Astrocyte of the cerebellum (primary cell): ENCODE measurements at regions not wholly inside any gene's neighbourhood (a gene's known extent, or its start where the extent isn't known, plus 50 kb on each side); places are given as distances from the start of the nearest gene placed in this dataset.

Experiments
- DNase-seq: peaks from one replicate; pipeline ENCODE4 v3.0.0-alpha.2; 2011; ENCODE audit warnings: low read depth
- H3K4me3 ChIP-seq: 2 replicates; pipeline ENCODE4 v1.5.1; 2011; ENCODE audit warnings: mild to moderate bottlenecking, low read depth, low read length, moderate library complexity
- in situ Hi-C: cut with HindIII; loops from 2 replicates; pipeline ENCODE4 v1.10.0; 2017; ENCODE audit warnings: low sequenced_read_pairs
- TF ChIP-seq, protein P1 (sequence below): IDR thresholded peaks from 2 replicates; pipeline ENCODE4 v1.5.1; 2012; ENCODE audit warnings: low read length, low read depth, moderate library complexity, mild to moderate bottlenecking; ENCODE audit errors: missing control alignments

DNA sequence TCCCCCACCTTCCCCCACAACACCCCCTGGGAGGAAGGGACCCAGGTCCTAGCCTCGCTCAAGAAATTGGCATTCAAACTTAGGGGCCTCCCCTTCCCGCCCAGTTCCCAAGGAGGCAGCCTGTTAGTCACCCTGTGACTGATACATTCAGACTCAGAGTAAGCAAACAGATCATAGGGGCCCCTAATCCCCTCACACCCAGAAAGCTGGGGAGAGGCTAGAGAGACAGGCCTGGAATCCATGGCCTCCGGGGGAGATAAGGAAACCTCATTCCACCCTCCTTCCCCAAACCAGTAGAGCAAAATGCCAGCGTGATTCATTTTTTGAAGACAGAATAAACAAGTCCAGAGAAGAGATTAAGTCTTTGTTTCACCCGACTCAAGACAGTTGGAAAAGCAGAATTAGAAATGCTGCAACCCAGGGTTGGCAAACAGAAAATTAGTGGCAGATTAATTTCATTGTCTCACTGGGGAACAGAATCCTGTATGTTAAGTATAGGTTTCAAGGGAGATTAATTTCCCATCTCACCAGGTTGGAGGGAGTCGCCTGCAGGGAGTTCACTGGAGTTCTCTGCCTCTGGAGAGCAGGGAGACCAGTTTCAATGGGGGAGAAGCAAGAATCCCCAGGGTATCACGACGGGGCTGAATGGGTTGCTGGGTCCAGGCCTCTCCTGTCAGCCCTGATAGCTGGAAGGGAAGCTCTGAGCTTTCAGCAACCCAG is 268.3 kb downstream of the UACA start:
- TF ChIP-seq, protein P1, sequence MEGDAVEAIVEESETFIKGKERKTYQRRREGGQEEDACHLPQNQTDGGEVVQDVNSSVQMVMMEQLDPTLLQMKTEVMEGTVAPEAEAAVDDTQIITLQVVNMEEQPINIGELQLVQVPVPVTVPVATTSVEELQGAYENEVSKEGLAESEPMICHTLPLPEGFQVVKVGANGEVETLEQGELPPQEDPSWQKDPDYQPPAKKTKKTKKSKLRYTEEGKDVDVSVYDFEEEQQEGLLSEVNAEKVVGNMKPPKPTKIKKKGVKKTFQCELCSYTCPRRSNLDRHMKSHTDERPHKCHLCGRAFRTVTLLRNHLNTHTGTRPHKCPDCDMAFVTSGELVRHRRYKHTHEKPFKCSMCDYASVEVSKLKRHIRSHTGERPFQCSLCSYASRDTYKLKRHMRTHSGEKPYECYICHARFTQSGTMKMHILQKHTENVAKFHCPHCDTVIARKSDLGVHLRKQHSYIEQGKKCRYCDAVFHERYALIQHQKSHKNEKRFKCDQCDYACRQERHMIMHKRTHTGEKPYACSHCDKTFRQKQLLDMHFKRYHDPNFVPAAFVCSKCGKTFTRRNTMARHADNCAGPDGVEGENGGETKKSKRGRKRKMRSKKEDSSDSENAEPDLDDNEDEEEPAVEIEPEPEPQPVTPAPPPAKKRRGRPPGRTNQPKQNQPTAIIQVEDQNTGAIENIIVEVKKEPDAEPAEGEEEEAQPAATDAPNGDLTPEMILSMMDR: no peak
- H3K4me3 ChIP-seq: no peak overlapping the region
- in situ Hi-C loops: no loop called here
- DNase-seq: no peak

DNA sequence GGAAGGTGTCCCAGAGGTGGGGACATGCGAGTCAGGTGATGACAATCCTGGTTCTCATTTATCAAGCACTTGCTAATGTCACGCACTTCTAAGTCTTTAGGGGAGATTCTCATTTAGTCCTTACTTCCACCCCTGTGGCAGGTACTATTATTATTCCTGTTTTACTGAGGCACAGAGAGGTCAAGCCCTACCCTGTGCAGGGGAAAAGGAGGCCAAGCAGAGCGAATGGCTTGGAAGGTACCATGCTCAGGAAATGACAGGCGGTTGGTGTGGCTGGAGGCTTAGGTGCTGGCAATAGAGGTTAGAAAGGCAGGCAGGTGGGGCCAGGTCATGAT is 268.9 kb downstream of the UACA start:
- no peak overlapping the region for H3K4me3 ChIP-seq
- in situ Hi-C loops: no loop called here
- TF ChIP-seq, protein P1: no peak
- no peak for DNase-seq

DNA sequence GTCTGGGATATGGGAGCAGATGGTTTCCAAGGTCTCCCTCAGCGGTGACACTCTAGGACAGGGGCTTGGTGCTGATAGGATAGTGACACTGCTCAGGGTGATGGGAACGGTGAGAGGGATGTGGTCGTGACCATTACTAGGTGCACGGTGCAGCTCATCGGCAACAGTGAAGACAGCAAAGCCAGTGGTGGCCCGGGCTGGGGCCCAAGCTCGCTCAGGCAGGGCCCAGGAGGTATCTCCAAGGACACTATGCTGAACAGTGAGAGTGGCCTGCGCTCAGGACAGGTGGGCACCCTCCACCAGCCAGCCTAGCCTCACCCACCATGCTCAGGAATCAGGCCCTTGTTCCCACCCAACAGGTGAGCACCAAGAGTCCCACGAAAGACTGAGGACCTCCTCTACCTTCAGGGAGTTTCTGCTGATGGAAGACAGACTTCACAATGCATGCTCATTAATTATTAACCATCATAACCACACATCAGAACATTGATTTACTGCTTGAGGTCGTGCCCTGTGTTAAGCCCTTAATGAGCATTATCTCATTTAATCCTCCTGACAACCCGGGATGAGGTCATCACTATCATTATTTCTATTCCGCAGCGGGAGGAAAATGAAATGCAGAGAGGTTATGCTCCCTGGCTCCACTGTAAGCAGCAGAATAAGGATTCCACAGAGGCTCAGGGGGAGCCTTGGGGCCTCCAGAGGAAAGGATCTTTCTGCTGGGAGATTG is 269.4 kb downstream of the UACA start:
- TF ChIP-seq, protein P1: no peak
- H3K4me3 ChIP-seq: no peak overlapping the region
- DNase-seq: no peak
- in situ Hi-C loops: no loop called here

DNA sequence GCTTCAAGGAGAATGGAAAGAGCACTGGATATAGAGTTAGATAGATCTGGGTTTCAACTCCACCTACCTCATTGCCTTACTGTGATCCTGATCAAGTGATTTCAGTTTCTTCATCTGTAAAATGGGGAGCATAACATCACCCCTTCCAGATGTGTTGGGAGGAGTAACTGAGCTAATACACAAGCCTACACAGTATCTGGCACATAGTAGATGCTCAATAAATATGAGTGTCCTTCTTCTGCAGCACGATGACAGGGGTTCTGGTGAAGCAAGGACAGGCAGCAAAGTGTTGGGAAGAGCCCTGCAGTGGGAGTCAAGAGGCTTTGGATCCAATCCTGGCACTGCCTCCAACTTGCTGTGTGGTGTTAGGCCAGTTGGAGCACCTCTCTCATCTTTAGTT is 270.0 kb downstream of the UACA start:
- DNase-seq: no peak
- H3K4me3 ChIP-seq: no peak overlapping the region
- TF ChIP-seq, protein P1: no peak
- in situ Hi-C loops: no loop called here

DNA sequence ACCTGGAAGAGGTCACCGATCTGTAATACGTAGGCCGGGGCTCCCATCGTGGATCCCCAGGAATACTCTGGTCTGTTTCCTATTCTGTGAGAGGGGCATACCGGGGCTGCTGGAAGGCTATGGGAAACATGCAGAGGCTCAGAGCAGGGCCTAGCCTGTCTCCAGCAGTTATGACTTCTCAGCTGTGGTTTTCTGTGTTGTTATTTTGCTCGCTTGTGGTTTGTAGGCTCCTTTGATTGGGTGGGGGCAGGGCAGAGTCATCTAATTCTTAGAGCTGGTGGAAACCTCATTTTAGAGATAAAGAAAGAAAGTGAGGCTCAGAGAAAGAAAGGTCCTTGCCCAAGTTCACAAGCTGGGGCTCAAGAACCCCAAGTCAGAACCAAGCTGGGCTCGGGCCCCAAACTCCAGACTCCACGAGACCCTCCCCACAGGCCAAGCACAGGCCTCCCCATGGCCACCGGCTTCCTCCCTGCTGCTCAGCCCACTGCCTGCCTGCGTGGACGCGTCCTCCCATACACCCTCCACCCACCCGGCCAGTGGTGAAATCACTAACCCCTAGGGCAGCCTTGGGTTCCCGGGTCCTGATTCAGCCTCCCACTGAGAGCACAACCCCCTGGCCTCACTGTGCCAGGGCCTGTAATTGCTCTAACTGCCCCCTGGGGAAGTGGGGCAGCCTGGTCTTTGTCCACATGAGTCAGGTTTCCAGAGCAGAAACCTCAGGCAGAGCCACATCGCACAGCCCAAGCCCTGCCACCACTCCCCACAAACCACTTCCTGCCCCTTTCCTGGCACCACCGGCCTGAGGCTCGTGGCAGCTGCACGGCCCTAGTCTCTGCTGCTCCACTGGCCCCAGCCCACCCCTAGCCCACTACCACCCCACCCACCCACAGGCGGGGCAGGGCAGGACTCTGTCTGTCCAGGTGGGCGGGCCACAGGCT is 270.8 kb downstream of the UACA start:
- in situ Hi-C loops: no loop called here
- TF ChIP-seq, protein P1: no peak
- DNase-seq: peak; percentile 91
- H3K4me3 ChIP-seq: no peak overlapping the region

DNA sequence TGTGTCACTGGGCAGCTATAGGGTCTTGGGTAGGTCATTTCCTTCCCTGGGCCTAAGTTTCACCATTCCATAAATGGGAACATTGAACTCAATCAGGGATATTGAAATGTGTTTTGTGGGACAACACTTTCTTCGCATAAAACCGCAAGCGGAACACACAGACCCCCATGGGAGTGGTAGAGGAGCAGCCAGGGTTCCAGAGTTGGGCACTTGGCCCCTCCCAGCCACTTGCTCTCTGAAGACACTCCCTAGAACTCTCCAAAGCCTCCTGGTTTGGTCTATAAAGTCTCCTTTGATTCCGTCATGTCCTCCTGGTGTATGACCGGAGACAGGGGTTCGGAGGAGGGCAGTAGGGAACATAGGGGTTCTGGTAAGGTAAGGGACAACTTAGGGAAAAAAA is 271.7 kb downstream of the UACA start:
- no peak overlapping the region for H3K4me3 ChIP-seq
- TF ChIP-seq, protein P1: no peak
- in situ Hi-C loops: no loop called here
- DNase-seq: no peak
